ENCODE measurements at regions not wholly inside any gene's neighbourhood (a gene's known extent, or its start where the extent isn't known, plus 50 kb on each side); places are given as distances from the start of the nearest gene placed in this dataset.
"Not testable (repeated sequence)": the region's sequence is repeated elsewhere in the genome, so short reads cannot be mapped to it uniquely, and the experiment has no call there.

DNA sequence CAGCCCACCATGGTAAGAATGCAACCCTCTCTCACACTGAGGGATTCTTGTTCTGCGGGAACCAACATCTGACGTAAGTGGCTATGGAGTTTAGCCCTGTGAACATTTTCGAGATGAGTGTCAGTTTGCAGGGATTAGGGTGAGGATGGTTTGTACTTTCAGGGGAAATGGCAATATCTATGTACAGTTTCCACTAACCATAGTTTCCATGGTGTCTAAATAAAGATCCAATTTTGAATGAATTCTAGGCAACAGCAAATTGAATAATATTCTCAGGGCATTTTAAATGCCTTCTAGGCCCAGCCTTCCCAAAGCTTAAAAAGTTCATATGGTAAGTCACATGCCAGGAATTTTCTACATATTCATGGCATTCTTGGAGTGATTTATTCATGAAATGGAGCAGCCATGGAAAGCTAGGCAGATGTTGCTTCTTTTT, 105.4 kb upstream of the MMADHC start:
- Mint-ChIP-seq H3K27ac (ENCODE audit: unreplicated experiment) (no peak overlapping the region), H3K36me3 (ENCODE audit: low read depth) (no peaks in the 10 kb centered on the region), H3K27me3 (ENCODE audit: low read depth) (no peaks in the 10 kb centered on the region), H3K9me3 (peaks cover 4% of the 10 kb centered on the region), H3K4me1 (no peaks in the 10 kb centered on the region), H3K4me3 (no peak overlapping the region)
- TF ChIP-seq, protein P1, sequence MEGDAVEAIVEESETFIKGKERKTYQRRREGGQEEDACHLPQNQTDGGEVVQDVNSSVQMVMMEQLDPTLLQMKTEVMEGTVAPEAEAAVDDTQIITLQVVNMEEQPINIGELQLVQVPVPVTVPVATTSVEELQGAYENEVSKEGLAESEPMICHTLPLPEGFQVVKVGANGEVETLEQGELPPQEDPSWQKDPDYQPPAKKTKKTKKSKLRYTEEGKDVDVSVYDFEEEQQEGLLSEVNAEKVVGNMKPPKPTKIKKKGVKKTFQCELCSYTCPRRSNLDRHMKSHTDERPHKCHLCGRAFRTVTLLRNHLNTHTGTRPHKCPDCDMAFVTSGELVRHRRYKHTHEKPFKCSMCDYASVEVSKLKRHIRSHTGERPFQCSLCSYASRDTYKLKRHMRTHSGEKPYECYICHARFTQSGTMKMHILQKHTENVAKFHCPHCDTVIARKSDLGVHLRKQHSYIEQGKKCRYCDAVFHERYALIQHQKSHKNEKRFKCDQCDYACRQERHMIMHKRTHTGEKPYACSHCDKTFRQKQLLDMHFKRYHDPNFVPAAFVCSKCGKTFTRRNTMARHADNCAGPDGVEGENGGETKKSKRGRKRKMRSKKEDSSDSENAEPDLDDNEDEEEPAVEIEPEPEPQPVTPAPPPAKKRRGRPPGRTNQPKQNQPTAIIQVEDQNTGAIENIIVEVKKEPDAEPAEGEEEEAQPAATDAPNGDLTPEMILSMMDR (conservative IDR thresholded peaks at IDR 0.05) = no peak
- no peak for DNase-seq (ENCODE audit: low read depth, low spot score)

DNA sequence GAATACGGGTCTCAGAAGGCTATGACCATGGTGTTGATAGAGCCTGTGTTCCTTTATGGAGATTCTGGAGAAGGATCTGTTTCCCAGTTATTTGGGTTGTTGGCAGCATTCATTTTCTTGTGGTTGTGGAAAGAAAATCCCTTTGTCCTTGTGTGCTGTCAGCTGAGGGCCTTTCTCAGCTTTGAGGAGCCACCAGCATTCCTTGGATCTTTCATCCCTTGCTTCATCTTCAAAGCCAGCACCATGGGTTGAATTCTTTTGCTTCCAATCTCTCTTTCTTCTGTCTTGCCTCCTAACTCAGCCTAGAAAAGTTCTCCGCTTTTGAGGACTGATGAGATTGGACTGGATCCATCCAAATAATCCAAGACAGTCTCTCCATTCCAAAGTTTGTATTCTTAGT, 103.2 kb upstream of the MMADHC start:
- Mint-ChIP-seq H3K9me3 (peaks cover 4% of the 10 kb centered on the region), H3K36me3 (ENCODE audit: low read depth) (no peaks in the 10 kb centered on the region), H3K4me1 (no peaks in the 10 kb centered on the region), H3K4me3 (no peak overlapping the region), H3K27me3 (ENCODE audit: low read depth) (no peaks in the 10 kb centered on the region), H3K27ac (ENCODE audit: unreplicated experiment) (no peak overlapping the region)
- TF ChIP-seq, protein P1 (conservative IDR thresholded peaks at IDR 0.05) = no peak
- DNase-seq (ENCODE audit: low read depth, low spot score) = no peak

DNA sequence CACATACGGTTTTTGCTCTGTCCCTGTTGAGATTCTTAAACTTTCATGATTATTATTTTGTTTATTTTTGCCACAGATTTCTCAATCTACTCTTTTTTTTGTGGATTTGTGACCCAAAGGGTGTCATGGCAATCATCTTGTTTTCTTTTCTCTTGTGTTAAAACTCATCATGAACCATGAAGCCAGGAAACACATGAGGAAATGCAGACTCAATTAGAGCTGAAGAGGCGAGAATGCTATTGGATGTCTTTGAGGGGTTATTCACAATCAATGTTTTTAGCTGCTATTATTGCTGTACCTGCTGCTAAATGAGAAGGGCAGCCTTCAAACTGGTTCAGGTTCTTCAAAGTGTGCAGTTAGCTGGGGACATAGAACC, 99.5 kb upstream of the MMADHC start:
- Mint-ChIP-seq H3K27ac (ENCODE audit: unreplicated experiment) (no peak overlapping the region), H3K4me3 (no peak overlapping the region), H3K9me3 (peaks cover 6% of the 10 kb centered on the region), H3K36me3 (ENCODE audit: low read depth) (peaks cover 2% of the 10 kb centered on the region), H3K27me3 (ENCODE audit: low read depth) (no peaks in the 10 kb centered on the region), H3K4me1 (no peaks in the 10 kb centered on the region)
- no peak for DNase-seq (ENCODE audit: low read depth, low spot score)
- TF ChIP-seq, protein P1 (conservative IDR thresholded peaks at IDR 0.05) = no peak

DNA sequence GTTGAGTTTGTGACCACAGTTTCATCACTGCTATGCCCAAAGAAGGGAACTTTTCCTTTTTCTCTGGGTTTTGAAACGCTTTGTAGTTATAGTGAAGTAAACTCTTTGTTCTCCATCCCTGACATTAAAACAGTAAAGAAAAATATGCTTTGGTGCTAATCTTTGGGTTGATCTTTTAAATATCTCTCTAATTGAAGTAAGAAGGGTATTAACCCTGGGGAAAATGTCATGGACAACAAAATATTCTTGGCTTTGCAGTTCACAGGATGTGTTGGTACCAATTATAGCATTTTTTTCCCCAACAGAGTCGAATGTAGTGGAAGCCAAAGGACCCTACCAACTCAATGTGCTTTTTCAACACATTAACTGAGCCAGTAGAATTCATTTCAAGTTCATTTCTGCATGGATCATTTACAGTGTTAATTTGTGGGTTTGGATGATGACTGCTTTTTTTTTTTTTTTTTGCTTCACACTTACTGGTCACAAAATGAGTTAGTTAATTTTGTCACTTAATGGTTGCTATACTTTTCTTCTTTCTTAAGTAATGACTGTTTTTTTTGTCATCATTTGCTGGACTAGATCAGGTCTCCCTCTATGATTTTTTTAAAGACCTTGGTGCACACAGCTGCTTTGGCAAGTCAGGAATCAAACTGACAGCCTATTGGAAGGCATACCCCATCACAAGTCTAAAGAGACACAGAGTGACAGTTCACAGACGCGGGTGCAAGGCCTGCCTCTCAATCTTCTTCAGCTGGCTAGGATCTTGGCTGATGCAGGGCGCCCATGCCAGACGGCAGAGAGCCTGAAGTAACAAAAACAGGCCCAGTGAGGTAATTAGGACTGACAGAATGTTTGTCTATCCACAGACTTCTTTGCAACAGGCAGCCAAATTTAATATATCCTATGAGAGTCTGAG, 98.8 kb upstream of the MMADHC start:
- H3K9me3 Mint-ChIP-seq = peaks cover 6% of the 10 kb centered on the region
- H3K36me3 Mint-ChIP-seq (ENCODE audit: low read depth) = peaks cover 2% of the 10 kb centered on the region
- no peak overlapping the region for H3K4me3 Mint-ChIP-seq
- DNase-seq (ENCODE audit: low read depth, low spot score) = no peak
- TF ChIP-seq, protein P1 (conservative IDR thresholded peaks at IDR 0.05) = no peak
- H3K27me3 Mint-ChIP-seq (ENCODE audit: low read depth) = no peaks in the 10 kb centered on the region
- no peak overlapping the region for H3K27ac Mint-ChIP-seq (ENCODE audit: unreplicated experiment)
- no peaks in the 10 kb centered on the region for H3K4me1 Mint-ChIP-seq

DNA sequence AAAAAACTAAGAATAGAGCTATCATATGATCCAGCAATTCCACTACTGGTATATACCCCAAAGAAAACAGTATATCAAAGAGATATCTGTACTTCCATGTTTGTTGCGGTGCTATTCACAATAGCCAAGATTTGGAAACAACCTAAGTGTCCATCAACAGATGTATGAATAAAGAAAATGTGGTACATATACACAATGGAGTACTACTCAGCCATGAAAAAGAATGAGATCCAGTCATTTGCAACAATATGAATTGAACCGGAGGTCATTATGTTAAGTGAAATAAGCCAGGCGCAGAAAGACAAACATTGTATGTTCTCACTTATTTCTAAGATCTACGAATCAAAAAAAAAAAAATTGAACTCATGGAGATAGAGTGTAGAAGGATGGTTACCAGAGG, 97.8 kb upstream of the MMADHC start:
- not testable (repeated sequence) for H3K4me3 Mint-ChIP-seq; H3K36me3 Mint-ChIP-seq (ENCODE audit: low read depth); H3K27me3 Mint-ChIP-seq (ENCODE audit: low read depth); H3K9me3 Mint-ChIP-seq; DNase-seq (ENCODE audit: low read depth, low spot score); H3K27ac Mint-ChIP-seq (ENCODE audit: unreplicated experiment); H3K4me1 Mint-ChIP-seq

DNA sequence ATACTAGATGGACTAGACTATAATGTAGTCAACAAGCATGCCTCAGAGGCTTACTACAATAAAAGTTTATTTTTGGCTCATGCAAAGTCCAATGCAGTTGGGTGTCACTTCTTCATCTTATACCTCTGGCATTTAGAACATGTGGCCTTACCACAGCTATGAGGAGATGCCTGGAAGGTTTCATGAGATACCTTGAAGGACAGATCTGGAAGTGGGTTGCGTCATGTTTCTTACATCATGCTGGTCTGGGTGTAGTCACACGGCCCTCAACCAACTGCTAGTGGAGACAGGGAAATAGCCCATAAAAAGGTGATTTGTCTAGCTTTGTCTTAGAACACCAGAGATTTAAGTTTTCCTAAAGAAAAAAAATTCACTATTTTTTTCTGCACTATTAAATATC, 91.7 kb upstream of the MMADHC start:
- TF ChIP-seq, protein P1 (conservative IDR thresholded peaks at IDR 0.05) = no peak

More for the DNA sequence above, 91.7 kb upstream of the MMADHC start:
- DNase-seq (ENCODE audit: low read depth, low spot score) = no peak
- Mint-ChIP-seq H3K27ac (ENCODE audit: unreplicated experiment) (no peak overlapping the region), H3K4me1 (no peaks in the 10 kb centered on the region), H3K27me3 (ENCODE audit: low read depth) (no peaks in the 10 kb centered on the region), H3K4me3 (no peak overlapping the region), H3K9me3 (no peaks in the 10 kb centered on the region), H3K36me3 (ENCODE audit: low read depth) (no peaks in the 10 kb centered on the region)
